GM18907 (cell line): ENCODE measurements at regions not wholly inside any gene's neighbourhood (a gene's known extent, or its start where the extent isn't known, plus 50 kb on each side); places are given as distances from the start of the nearest gene placed in this dataset.

Source experiments
- ATAC-seq: cut with Tn5 transposase; IDR thresholded peaks from one replicate; pipeline ENCODE4 v1.9.1; 2021; ENCODE audit warnings: mild to moderate bottlenecking, moderate library complexity; ENCODE audit not compliant: unreplicated experiment

DNA sequence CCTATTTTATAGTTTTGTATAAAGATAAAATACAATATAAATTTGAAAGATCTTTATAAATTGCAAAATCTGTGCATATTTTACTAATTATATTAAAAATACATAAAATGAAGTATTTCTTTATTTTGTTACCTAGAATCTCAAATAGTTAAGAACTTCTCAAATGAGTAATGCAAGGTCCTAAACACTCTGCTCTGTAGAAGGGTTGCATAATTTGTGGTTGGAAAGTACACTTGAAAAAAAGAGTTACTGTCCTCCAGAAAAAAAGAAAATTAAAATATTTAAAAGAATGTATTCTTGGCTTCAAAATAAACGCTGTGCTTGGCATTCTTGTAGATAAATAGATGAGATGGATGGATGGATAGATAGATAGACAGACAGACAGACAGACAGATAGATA is 428.8 kb upstream of the CDH6 start:
- ATAC-seq, result no peak

- ATAC-seq, result no peak
Measured at GRCh38 chr5:30759731-30760130, 433.8 kb upstream of the CDH6 start.

DNA sequence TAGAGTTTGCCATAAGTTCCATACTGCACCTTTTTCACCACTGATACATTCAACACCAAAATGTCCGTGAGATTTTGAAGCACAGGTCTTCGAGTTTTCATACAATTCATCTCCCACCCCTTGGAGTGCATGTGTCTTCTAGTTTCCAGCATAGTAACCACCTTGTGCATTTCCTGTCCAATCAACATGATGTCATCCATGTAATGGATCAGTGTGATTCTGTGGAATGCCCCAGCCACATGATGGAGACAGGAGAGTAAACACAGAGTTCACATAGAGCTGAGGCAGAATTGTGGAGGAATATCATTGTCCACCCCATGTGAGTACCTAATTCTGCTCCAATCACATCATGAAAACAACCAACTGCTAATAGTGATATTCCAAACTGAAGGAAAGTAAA is 441.5 kb upstream of the CDH6 start:
- ATAC-seq, result no peak

DNA sequence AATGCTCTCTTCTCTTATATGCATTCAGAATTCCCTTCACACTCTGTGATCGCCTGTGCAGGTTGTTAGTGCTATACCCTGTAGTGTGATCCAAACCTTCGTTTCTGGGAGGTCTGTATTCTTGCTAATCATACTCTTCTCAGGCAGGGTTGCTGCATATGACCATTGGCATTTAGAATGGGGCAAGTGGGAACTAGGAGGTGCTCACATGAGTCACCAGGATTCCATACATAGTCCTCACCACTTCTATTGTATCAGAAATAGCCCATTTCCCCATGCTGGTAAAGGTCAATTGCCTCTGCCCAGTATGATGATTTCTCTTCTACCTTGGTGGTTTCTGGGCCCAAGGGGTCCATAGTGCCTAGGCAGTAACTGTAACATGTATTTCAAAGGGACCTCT is 443.5 kb upstream of the CDH6 start:
- no peak for ATAC-seq

DNA sequence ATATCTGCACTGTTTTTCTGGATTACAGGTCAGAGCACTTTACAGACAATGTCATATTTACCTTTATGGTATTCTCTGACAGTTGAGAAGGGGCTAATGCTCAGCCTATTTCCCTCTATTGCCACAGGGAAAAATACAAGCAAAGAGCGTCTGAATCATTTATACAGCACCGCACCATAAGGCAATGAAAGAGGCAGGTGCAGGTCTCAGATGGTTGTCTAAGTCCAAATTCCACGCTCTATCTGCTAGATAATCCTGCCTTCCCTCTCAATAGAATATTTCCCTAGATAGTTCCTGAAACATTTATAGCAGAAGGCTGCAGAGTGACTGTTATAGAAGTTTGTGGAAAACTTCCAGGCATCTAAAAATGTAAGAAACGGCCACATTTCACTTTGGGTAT is 446.1 kb upstream of the CDH6 start:
- ATAC-seq, result no peak

GRCh38 chr5:30736669-30737068 is 456.8 kb upstream of the CDH6 start:
- no peak for ATAC-seq

GRCh38 chr5:30734118-30734517 is 459.4 kb upstream of the CDH6 start:
- ATAC-seq, result no peak

DNA sequence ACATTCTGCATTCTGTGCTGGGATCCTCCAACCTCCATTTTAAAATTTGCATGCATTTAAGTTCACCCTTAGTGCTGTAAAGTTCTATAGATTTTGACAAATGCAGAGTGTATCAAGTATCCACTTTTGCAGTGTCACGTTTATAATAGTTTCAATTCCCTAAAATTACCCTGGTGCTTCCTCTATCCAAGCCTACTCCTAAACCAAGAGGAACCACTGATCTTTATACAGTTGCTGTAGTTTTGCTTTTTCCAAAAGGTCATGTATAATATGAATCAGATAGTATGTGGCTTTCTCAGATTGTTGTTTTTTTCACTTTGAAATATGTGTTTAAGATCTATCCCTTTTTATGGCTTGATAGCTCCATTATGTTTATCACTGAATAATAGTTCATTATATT is 468.4 kb upstream of the CDH6 start:
- no peak for ATAC-seq

DNA sequence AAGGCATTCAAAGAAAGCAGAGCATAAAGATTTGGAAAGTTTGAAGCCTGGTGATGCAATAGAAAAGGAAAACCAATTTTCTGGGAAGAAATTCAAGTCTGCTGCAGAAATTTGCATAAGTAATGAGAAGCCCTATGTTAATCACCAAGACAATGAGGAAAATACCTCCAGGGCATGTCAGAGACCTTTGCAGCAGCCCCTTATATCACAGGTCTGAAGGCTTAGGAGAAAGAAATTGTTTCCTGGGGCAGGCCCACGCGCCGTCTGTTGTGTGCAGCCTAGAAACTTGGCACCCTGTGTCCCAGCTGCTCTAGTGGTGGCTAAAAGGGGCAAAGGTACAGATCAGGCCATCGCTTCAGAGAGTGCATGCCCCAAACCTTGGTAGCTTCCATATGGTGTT is 495.3 kb upstream of the CDH6 start:
- ATAC-seq, result no peak

DNA sequence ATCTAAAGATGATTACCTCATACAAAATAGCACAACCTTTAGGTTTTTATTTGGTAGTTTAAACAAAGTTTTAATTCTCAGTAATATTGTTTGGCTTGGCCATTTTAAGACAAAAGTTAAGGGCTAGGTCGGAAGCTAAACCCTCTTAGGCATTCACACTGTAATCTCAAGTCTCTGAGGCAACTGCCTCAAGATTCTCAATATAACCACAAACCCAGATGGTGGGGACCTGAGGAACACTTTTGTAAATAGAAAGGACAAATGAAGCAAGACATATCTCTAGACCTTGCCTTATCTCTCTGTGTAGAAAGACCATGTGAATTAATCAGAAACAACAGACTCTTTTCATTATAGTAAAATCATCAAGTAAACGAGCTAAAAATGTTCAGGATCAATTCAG is 500.2 kb upstream of the CDH6 start:
- ATAC-seq, result no peak

- ATAC-seq, result no peak
Measured at GRCh38 chr5:30690931-30691330, 502.6 kb upstream of the CDH6 start.

DNA sequence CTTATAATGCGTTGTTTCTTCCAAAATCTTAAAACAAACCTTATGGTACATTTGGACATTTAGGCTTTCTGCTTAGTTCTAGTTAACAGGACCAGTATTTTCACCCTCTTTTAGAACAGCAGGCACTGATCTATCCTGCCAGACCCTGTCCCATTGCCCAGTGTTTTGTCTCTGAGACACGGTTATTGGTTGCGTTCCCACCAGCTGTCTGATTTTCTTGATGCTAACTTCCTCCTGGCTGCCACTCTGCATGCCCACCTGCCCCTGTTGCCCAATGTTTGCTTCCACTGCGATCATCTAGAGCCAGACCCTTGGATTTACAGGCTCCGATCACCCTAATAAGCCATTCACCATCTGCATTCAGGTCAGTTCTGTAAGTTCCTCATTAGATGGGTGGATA is 506.0 kb upstream of the CDH6 start:
- ATAC-seq, result no peak

DNA sequence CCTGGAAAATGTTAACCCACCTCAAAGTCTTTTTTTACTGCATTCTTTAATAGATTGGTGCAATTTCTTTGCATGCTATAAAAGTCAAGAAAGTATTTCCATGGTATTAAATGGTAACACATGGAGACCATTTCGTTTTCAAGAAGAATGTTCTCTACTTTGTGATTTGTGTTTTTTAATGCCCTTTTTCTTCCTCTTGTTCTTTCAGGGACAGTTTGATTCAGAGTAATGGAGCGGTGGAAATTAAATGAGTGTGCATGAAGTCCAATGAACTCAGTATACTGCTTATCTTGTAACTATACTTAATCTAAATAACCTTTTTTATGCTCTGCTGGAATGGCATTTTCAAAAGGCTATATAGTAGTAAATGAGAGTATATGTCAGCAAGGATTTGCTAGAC is 507.0 kb upstream of the CDH6 start:
- ATAC-seq, result no peak

- ATAC-seq, result no peak
Measured at GRCh38 chr5:30676223-30676840, 517.2 kb upstream of the CDH6 start.

GRCh38 chr5:30667293-30667692 is 526.2 kb upstream of the CDH6 start:
- ATAC-seq, result no peak

- no peak for ATAC-seq
Measured at GRCh38 chr5:30663536-30663935, 530.0 kb upstream of the CDH6 start.

- ATAC-seq, result no peak
Measured at GRCh38 chr5:30662373-30662772, 531.1 kb upstream of the CDH6 start.

- ATAC-seq, result no peak
Measured at GRCh38 chr5:30661730-30662129, 531.8 kb upstream of the CDH6 start.

DNA sequence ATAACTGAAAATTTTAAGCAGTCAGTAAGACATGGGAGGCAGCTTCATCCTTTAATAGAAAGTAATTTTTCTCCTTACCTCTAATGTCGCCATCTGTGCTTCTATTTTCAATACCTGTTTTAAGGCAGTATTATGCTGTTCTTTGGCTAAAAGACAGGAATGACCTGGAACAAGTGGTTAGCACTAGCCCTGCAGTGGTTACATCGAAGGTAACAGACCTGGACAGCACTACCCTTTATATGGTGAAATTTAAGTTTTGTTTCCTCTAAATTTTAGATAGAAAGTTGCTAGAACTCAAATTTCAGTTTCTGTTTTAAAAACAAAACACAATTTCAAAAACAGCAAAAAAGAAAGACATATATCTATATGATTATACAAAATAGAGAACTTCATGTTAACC is 534.1 kb upstream of the CDH6 start:
- ATAC-seq, result no peak

DNA sequence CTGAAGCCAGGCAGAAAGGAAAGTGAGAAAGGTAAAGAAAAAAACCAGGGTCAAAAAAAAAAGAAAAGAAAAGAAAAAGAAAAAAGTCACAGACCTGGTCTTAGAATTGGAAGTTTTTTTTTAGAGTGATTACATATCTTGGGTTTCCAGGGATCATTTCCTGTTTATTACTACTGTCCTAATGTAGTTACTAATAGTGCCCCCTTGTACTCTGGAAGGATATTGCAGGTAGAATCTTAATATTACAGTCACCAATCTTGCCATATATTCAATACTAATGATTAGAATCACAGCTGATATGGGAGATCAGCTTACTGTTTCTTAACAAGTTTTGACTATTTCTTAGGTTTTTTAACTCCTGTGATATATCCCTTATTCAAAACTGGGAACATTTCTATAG is 543.2 kb upstream of the CDH6 start:
- no peak for ATAC-seq

GRCh38 chr5:30638899-30639298 is 554.6 kb upstream of the CDH6 start:
- no peak for ATAC-seq

- ATAC-seq, result no peak
Measured at GRCh38 chr5:30627945-30628344, 565.5 kb upstream of the CDH6 start.

DNA sequence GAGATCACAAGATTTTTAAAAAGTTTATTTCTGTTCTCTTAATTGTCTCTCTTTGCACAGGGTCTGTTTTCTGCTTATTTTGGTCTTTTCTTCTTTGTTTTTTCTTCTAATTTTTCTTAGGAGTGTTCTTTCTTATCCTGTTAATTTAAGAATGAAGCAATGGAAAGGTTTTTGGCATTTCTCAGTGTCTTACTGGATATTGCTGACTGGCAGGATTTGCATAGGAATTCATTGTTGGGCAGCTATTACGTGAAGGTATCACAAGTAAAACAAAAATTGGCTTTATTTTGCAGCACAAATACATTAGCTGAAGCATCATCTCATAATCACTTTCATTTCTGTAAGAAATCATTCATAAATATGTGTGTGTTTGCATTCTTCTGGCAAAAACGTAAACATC is 566.9 kb upstream of the CDH6 start:
- no peak for ATAC-seq
